ENCODE measurements at regions not wholly inside any gene's neighbourhood (a gene's known extent, or its start where the extent isn't known, plus 50 kb on each side); places are given as distances from the start of the nearest gene placed in this dataset.

DNA sequence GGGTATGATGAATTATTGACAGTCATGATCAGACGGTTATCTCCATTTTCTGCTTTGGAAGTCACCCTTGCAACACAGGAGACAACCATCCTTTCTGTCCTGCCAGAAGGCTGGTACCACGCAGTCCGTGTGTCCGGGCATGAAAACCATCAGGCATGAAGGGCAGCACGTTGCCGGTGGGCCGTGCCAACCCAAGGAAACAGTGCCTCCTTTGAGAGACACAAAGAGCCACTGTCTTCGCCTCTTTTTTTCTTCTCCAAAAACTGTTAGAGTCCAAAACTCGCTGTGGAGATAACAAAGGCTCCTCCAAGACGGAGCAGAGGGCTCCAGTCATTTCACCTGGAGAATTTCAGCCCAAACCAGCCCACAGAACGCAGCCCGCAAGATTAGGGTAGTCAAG is 60.4 kb upstream of the ARHGAP21 start:
- H3K4me3 ChIP-seq (replicated peaks; ENCODE audit: low read depth, low read length), result no peak overlapping the region
- DNase-seq (ENCODE audit: low read depth), result no peak
- TF ChIP-seq, protein P1, sequence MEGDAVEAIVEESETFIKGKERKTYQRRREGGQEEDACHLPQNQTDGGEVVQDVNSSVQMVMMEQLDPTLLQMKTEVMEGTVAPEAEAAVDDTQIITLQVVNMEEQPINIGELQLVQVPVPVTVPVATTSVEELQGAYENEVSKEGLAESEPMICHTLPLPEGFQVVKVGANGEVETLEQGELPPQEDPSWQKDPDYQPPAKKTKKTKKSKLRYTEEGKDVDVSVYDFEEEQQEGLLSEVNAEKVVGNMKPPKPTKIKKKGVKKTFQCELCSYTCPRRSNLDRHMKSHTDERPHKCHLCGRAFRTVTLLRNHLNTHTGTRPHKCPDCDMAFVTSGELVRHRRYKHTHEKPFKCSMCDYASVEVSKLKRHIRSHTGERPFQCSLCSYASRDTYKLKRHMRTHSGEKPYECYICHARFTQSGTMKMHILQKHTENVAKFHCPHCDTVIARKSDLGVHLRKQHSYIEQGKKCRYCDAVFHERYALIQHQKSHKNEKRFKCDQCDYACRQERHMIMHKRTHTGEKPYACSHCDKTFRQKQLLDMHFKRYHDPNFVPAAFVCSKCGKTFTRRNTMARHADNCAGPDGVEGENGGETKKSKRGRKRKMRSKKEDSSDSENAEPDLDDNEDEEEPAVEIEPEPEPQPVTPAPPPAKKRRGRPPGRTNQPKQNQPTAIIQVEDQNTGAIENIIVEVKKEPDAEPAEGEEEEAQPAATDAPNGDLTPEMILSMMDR (IDR thresholded peaks at IDR 0.05; ENCODE audit: low read length, missing control alignments), result no peak

DNA sequence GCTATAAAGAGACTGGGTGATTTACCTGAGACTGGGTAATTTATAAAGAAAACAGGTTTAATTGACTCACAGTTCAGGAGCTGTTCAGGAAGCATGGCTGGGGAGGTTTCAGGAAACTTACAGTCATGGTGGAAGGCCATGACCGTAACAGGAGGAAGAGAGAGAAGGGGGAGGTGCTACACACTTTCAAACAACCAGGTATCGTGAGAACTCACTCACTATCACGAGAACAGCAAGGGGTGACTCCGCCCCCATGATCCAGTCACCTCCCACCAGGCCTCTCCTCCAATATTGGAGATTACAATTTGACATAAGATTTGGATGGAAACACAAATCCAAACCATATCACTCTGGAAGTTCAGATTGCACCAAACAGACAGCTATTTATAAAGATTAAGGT is 59.8 kb upstream of the ARHGAP21 start:
- TF ChIP-seq, protein P1 (IDR thresholded peaks at IDR 0.05; ENCODE audit: low read length, missing control alignments), result no peak
- H3K4me3 ChIP-seq (replicated peaks; ENCODE audit: low read depth, low read length), result no peak overlapping the region
- no peak for DNase-seq (ENCODE audit: low read depth)

DNA sequence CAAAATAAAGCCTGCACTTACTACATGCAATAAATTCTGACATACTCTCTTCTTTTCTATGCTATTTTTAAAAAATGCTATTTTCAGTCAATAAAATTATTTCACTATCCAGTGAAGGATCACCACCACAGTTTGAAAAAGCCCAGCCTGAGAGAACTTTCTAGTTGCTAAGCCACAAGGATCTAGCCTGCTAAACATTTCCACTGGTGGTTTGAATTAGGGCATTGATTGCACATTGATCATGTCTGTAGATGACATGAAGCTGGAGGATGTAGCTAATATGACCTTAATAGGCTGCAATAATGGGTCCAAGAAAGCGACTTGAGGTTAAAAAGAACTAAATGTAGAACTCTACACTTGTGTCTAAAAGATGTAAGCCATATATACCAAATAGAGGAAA is 56.0 kb upstream of the ARHGAP21 start:
- TF ChIP-seq, protein P1 (IDR thresholded peaks at IDR 0.05; ENCODE audit: low read length, missing control alignments), result no peak
- H3K4me3 ChIP-seq (replicated peaks; ENCODE audit: low read depth, low read length), result no peak overlapping the region
- DNase-seq (ENCODE audit: low read depth), result no peak

DNA sequence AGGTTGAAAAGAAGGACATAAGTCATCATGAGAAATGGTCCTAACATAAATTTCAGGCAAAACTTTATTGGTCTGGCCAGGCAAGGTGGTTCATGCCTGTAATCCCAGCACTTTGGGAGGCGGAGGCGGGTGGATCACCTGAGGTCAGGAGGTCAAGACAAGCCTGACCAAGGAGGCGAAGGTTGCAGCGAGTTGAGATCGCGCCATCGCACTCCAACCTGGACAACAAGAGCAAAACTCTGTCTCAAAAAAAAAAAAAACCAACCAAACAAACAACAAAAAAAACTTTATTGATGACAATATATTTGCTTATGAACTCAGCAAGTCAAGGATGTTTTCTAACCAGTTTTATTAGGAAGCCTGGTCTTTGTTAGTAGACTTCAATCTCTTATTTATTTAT is 54.6 kb upstream of the ARHGAP21 start:
- H3K4me3 ChIP-seq (replicated peaks; ENCODE audit: low read depth, low read length), result no peak overlapping the region
- no peak for DNase-seq (ENCODE audit: low read depth)
- TF ChIP-seq, protein P1 (IDR thresholded peaks at IDR 0.05; ENCODE audit: low read length, missing control alignments), result no peak

DNA sequence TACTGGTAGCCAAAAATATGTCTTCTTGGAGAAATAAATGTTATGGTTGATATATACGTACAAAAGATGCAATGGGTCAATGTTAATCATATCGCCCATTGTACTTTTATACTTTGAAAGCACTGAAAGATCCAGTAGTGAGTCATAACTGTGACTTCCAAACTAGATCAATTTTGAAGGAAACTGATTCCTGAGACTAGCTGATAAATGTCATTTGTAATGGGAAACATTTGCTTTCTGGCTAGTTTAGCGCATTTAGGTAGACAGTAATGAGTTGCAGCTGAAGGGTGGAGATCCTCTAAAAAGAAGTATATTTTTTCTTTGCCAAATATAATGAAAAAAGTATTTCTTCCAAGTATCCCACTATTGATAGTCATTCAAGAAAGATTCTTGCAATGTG is 53.5 kb upstream of the ARHGAP21 start:
- TF ChIP-seq, protein P1 (IDR thresholded peaks at IDR 0.05; ENCODE audit: low read length, missing control alignments), result no peak
- no peak for DNase-seq (ENCODE audit: low read depth)
- no peak overlapping the region for H3K4me3 ChIP-seq (replicated peaks; ENCODE audit: low read depth, low read length)

DNA sequence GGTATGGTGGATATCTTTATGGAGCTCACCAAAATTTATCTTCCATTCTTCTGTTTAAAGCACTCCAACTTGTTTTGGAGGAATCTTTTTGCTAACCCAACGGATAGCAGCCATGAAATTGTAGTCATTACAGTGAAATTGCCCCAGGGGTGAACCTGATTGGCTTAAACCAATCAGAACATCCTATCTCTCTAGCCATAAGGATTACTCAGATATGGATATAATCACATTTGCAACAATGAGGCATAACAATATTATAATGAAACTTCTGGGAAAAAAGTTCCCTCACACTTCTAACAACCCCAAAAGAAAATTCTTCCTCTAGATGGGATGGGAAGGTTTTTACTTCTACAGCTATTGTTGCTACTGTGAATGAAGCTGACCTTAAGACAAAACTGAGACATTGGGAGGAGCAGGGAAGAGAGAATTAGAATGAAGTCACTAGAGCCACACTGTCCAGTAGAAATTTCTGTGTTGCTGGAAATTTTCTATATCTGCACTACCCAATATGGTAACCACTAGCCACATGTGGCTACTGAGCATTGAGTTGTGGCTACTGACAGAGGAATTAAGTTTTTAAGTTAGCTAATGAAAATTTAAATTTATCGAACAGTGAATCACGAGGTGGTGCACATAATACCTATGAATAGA is 50.4 kb upstream of the ARHGAP21 start:
- TF ChIP-seq, protein P1 (IDR thresholded peaks at IDR 0.05; ENCODE audit: low read length, missing control alignments), result no peak
- no peak for DNase-seq (ENCODE audit: low read depth)
- no peak overlapping the region for H3K4me3 ChIP-seq (replicated peaks; ENCODE audit: low read depth, low read length)
